ENCODE measurements at regions not wholly inside any gene's neighbourhood (a gene's known extent, or its start where the extent isn't known, plus 50 kb on each side); places are given as distances from the start of the nearest gene placed in this dataset.
A peak's percentile ranks its signal among the peaks of the same experiment; 100 is the strongest.
"Not testable (repeated sequence)": the region's sequence is repeated elsewhere in the genome, so short reads cannot be mapped to it uniquely, and the experiment has no call there.

DNA sequence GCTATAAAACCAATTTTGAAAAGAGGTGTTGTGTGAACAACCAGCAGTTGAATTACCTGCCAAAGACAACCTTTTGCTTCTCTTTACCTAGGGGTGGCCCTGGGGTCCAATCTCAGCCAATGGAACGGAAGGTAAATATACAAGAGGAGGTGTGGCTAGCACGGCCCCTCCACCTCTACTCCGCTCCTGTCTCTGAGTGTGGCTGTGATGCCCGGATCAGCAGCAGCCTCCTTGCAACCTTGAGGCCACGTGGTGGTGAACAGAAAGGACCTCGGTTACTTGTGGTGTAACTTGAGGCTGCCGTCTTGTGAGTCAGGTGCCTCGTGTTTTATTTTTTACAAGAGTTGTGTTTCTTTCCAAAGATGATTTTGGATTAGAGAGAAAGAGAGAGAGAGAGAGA, 121.5 kb upstream of the PPP2R3B start:
- no peak overlapping the region for H3K27ac ChIP-seq (ENCODE audit: extremely low read depth, low read depth, low read length)
- POLR2A ChIA-PET = no interaction called here
- H3K36me3 ChIP-seq (ENCODE audit: control insufficient read depth in 2 of 2, insufficient read depth in 1 of 2, low read length in 2 of 2) = no peaks in the 10 kb centered on the region
- TF ChIP-seq ZNF596 (tag by site-specific recombination; IDR thresholded peaks at IDR 0.05) (0 out of 2 replicates have a peak, but pooled peaks have one; percentile 50), GFI1B (tag by site-specific recombination; IDR thresholded peaks at IDR 0.05) (no peak)
- H3K9me3 ChIP-seq (ENCODE audit: control insufficient read depth, insufficient read depth, low read depth, low read length) = no peaks in the 10 kb centered on the region
- no peak overlapping the region for H3K4me3 ChIP-seq (ENCODE audit: low read depth, low read length)
- no peaks in the 10 kb centered on the region for H3K4me1 ChIP-seq (ENCODE audit: control insufficient read depth, insufficient read depth, low read length)
- CTCF ChIA-PET = no interaction called here

DNA sequence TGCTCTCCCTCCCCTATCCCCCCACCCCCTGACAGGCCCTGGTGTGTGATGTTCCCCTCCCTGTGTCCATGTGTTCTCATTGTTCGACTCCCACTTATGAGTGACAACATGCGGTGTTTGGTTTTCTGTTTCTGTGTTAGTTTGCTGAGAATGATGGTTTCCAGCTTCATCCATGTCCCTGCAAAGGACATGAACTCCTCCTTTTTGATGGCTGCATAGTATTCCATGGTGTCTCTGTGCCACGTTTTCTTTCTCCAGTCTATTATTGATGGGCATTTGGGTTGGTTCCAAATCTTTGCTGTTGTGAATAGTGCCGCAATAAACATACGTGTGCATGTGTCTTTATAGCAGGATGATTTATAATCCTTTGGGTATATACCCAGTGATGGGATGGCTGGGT, 121.8 kb upstream of the SHOX start:
- H3K4me1 ChIP-seq (ENCODE audit: control insufficient read depth, insufficient read depth, low read length); H3K4me3 ChIP-seq (ENCODE audit: low read depth, low read length); CTCF ChIA-PET; POLR2A ChIA-PET; H3K27ac ChIP-seq (ENCODE audit: extremely low read depth, low read depth, low read length); H3K36me3 ChIP-seq (ENCODE audit: control insufficient read depth in 2 of 2, insufficient read depth in 1 of 2, low read length in 2 of 2); H3K9me3 ChIP-seq (ENCODE audit: control insufficient read depth, insufficient read depth, low read depth, low read length): not testable (repeated sequence)
- 0 out of 2 replicates have a peak, but pooled peaks have one; percentile 17 for TF ChIP-seq ZNF280D (tag by site-specific recombination; IDR thresholded peaks at IDR 0.05)
- peak; percentile 92 for TF ChIP-seq ZNF146 (tag by site-specific recombination; IDR thresholded peaks at IDR 0.05)

DNA sequence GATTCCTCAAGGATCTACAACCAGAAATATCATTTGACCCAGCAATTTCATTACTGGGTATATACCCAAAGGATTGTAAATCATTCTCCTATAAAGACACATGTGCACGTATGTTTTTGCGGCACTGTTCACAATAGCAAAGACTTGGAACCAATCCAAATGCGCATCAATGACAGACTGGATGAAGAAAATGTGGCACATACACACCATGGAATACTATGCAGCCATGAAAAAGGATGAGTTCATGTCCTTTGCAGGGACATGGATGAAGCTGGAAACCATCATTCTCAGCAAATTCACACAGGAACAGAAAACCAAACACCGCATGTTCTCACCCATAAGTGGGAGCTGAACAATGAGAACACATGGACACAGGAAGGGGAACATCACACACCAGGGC, 119.5 kb upstream of the SHOX start:
- H3K4me1 ChIP-seq (ENCODE audit: control insufficient read depth, insufficient read depth, low read length); POLR2A ChIA-PET; H3K4me3 ChIP-seq (ENCODE audit: low read depth, low read length); H3K36me3 ChIP-seq (ENCODE audit: control insufficient read depth in 2 of 2, insufficient read depth in 1 of 2, low read length in 2 of 2); H3K27ac ChIP-seq (ENCODE audit: extremely low read depth, low read depth, low read length); CTCF ChIA-PET; H3K9me3 ChIP-seq (ENCODE audit: control insufficient read depth, insufficient read depth, low read depth, low read length): not testable (repeated sequence)
- TF ChIP-seq ZNF280D (tag by site-specific recombination; IDR thresholded peaks at IDR 0.05) (peak; percentile 78; the same call in 1 of the 2 replicates), ZNF146 (tag by site-specific recombination; IDR thresholded peaks at IDR 0.05) (peak; percentile 97)

GRCh38 chrX:518319-518718, 112.3 kb upstream of the SHOX start:
- POLR2A ChIA-PET = no interaction called here
- H3K4me1 ChIP-seq (ENCODE audit: control insufficient read depth, insufficient read depth, low read length) = no peaks in the 10 kb centered on the region
- TF ChIP-seq ZNF121 (tag by site-specific recombination; IDR thresholded peaks at IDR 0.05) = no peak
- no peak for TF ChIP-seq KLF9 (tag by site-specific recombination; IDR thresholded peaks at IDR 0.05; ENCODE audit: low read depth)
- no peak for TF ChIP-seq ZNF558 (tag by site-specific recombination; IDR thresholded peaks at IDR 0.05)
- no peak for TF ChIP-seq SP2 (tag by site-specific recombination; IDR thresholded peaks at IDR 0.05)
- no peaks in the 10 kb centered on the region for H3K36me3 ChIP-seq (ENCODE audit: control insufficient read depth in 2 of 2, insufficient read depth in 1 of 2, low read length in 2 of 2)
- no peak overlapping the region for H3K27ac ChIP-seq (ENCODE audit: extremely low read depth, low read depth, low read length)
- CTCF ChIA-PET = no interaction called here
- no peaks in the 10 kb centered on the region for H3K9me3 ChIP-seq (ENCODE audit: control insufficient read depth, insufficient read depth, low read depth, low read length)
- no peak overlapping the region for H3K4me3 ChIP-seq (ENCODE audit: low read depth, low read length)

GRCh38 chrX:519741-520140, 110.8 kb upstream of the SHOX start:
- H3K27ac ChIP-seq (ENCODE audit: extremely low read depth, low read depth, low read length) = no peak overlapping the region
- no peaks in the 10 kb centered on the region for H3K9me3 ChIP-seq (ENCODE audit: control insufficient read depth, insufficient read depth, low read depth, low read length)
- POLR2A ChIA-PET = no interaction called here
- H3K4me1 ChIP-seq (ENCODE audit: control insufficient read depth, insufficient read depth, low read length) = no peaks in the 10 kb centered on the region
- H3K36me3 ChIP-seq (ENCODE audit: control insufficient read depth in 2 of 2, insufficient read depth in 1 of 2, low read length in 2 of 2) = no peaks in the 10 kb centered on the region
- H3K4me3 ChIP-seq (ENCODE audit: low read depth, low read length) = no peak overlapping the region
- CTCF ChIA-PET = no interaction called here
- no peak for TF ChIP-seq ZNF704 (tag by site-specific recombination; IDR thresholded peaks at IDR 0.05)
- TF ChIP-seq, protein P1, sequence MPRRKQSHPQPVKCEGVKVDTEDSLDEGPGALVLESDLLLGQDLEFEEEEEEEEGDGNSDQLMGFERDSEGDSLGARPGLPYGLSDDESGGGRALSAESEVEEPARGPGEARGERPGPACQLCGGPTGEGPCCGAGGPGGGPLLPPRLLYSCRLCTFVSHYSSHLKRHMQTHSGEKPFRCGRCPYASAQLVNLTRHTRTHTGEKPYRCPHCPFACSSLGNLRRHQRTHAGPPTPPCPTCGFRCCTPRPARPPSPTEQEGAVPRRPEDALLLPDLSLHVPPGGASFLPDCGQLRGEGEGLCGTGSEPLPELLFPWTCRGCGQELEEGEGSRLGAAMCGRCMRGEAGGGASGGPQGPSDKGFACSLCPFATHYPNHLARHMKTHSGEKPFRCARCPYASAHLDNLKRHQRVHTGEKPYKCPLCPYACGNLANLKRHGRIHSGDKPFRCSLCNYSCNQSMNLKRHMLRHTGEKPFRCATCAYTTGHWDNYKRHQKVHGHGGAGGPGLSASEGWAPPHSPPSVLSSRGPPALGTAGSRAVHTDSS (tag by site-specific recombination; IDR thresholded peaks at IDR 0.05) = no peak
- TF ChIP-seq AEBP2 (tag by site-specific recombination; IDR thresholded peaks at IDR 0.05; ENCODE audit: borderline replicate concordance) = no peak
- TF ChIP-seq KLF7 (tag by site-specific recombination; IDR thresholded peaks at IDR 0.05; ENCODE audit: borderline replicate concordance) = no peak
- no peak for TF ChIP-seq ZNF701 (tag by site-specific recombination; IDR thresholded peaks at IDR 0.05)
- TF ChIP-seq ZNF433 (tag by site-specific recombination; IDR thresholded peaks at IDR 0.05; ENCODE audit: low read depth) = no peak

Measured in HEK293 (cell line).